HG03066 (cell line): ENCODE measurements at regions not wholly inside any gene's neighbourhood (a gene's known extent, or its start where the extent isn't known, plus 50 kb on each side); places are given as distances from the start of the nearest gene placed in this dataset.

Experiments
- ATAC-seq: cut with Tn5 transposase; IDR thresholded peaks from one replicate; pipeline ENCODE4 v1.9.1; 2021; ENCODE audit warnings: low read depth; ENCODE audit not compliant: unreplicated experiment

DNA sequence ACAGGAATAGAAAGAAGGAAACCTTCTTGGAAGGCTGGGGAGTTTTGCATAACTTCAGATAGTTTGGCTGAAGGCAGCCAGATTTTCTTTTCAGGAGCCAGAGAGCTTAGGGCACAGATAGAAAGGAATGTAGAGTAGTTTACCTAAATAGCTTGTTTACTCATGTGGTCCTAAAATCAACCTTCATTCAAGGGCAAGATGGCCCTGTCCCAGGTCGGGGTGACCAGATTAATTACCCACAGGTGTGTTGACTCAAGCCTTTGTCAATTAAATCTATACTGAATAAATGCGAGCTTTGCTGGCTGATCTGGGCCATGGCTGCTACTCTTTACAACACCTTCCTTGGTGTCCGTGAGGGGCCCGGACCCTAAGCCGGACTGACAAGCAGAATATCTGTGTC, 792.0 kb upstream of the MAN1A1 start:
- no peak for ATAC-seq

DNA sequence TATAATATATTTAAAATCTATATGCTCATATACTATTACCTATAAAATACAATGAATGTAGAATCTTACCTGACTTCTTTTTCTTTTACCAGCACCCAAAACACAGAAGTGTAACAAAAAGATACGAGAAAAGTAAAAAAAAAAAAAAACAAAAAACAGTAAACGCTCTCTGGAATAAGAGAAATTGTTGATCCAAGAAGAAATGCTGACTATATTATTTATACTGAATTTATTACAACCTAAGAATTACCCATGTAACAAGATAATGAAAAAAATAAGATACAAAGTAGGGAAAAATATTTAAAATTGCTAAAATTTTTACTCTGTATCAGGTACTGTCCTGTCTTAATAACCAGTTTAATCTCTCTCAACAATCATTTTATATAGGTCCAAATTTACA, 787.9 kb upstream of the MAN1A1 start:
- ATAC-seq = no peak

DNA sequence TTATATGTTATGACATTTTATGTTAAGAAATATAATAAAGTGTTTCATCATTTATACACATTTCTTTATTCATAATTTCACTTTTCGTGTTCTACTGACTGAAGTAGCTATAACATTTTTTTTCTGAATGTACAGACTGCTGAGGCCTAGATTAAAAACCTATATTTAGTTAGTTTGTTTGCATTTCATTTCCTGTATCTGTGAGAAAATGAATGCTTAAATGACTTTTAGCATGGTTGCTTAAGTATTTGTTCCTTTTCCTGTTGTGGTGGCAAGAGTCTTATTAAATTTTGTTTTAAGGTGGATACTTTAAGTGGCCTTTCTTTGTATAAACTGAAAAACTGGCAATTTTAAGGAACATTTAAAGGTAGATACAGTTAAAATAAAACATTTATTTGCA, 779.7 kb upstream of the MAN1A1 start:
- ATAC-seq = no peak

DNA sequence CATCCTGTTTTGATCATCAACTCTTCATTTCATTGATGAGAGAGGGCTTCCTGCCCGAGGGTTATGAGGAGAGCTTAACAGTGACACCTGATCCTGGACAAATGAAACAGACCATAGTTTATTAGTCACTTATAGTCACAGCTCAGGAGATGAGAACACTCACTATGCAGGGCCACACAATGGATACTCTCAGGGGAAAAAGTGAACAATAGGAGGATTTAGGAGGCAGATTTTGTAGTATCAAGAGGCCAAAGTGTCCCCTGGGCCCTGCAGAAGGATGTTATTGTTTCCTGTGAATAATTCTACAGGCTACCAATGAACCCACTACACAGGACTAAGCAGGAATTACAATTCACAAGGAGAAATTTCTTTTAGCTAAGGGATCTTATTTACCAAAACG, 772.8 kb upstream of the MAN1A1 start:
- ATAC-seq = no peak

DNA sequence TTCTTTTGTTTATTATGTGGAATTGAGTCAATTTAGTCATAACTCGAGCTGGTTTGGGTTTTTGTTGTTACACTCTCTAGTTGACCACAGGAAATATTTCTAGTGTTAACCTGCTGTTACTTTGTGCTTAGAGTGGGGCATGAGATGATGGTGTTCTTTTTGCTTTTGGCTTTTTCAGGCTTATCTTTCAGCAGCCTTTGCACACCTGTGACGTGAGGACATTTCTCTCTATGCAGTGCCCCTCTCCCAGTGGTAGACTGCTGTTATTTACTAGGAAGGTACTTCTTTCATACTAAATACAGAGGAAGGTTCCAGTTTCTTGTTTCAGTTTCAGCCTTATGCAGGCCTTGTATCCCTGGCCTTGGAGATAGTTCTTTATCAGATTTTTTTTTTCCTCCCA, 766.8 kb upstream of the MAN1A1 start:
- ATAC-seq = no peak

DNA sequence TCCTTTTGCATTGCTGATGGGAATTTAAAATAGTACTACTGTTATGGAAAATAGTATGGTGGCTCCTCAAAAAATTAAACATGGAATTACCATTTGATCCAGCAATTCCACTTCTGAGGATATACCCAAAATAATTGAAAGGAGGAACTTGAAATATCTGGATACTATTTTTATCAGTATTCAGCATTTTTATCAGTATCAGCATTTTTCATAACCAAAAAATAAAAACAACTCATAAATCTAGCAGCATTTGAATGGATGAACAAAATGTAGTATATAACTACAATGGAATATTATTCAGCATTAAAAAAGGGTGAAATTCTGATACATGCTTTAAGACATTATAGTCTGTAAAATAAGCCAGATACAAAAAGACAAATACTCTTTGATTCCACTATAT, 763.4 kb upstream of the MAN1A1 start:
- ATAC-seq = no peak

DNA sequence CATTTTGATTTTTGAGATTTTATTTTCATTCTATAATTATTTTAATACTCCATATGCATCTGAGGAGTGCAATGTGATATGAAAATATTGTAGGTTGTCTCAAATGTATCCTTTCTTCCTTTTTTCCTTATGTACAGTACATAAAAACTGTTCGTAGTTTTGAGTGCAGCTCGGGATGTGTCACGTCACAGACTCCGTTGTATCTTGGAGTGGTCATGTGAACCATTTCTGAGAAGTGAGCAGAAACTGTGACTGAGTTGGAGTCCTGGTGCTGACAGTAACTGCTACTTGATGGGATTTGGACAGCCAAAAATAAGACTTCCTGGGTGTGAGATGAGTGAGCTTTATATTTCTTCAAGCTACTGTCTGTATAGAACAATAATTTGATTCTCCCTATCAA, 761.4 kb upstream of the MAN1A1 start:
- ATAC-seq = no peak

DNA sequence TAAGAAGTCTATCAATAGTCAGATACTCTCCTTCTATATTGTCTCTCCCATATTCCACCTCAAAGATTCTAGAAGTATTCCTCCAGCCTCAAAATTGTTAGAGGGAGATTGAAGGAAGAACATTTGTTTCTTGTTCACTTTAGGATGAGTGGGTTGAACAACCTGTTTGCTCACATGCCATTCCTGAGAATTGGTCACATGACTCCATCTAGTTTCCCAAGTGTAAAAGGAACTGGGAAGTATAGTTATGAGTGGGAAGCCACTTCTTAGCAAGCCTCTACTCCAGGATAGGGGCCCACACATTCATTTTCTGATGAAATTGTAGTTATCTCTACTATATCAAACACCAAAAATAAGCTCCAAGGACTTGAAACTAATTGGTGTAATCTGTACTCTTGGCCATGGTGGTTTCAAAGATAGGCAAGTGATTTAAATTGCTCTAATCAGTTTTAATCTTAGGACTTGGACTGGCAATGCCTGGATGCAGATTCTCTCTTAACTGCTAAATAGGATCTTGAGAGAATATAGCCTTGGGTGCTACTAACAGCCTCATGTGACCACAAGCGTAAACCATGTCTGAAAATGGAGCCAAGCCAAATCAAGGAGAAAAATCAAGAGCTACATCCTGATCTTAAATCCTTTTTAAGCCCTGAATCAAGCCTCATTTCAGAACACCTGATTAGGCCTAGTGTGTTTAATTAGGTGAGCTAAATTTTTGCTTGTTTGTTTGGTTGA, 758.7 kb upstream of the MAN1A1 start:
- ATAC-seq = no peak

DNA sequence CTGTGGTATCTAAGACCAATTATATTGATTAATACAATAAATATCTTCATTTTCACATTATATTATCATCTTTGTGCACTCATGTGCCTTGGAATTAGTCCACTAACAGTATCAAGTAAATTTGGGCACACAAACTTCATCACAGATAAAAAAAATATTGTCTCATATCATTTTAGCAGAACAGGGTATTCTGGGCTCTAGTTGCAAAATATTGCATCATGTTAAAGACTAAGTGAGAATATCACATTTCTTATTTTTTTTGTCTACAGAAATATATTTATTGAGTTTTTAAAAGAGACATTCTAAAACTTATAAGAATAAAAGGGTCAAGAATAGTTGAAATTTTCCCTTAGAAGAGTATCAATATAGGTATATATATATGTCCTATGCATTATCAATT, 754.1 kb upstream of the MAN1A1 start:
- ATAC-seq = no peak

DNA sequence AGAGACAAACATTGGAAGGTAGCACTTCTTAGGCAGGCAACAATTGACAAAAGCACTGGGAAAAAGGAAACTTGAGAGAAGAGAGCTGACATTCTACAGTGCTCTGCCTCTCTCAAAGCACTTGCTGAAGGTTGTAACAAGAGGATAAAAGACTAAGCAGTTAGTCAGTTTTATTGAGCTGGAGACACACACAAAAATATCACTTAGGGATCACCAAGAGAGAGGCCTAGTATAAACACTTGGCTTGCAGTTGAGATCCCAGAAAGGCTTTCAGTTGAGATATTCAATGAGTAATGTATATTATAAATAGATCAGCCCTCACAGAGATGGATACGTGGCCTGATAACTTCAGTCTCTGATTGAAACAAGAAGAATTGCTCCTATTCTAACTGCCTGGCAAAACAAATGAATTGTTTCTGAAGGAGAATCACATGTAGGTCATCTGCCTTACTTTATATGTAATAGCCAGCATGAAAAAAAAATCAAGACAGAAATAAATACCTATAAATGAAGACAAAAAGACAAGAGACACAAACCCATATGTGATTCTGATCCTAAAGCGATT, 747.2 kb upstream of the MAN1A1 start:
- no peak for ATAC-seq

DNA sequence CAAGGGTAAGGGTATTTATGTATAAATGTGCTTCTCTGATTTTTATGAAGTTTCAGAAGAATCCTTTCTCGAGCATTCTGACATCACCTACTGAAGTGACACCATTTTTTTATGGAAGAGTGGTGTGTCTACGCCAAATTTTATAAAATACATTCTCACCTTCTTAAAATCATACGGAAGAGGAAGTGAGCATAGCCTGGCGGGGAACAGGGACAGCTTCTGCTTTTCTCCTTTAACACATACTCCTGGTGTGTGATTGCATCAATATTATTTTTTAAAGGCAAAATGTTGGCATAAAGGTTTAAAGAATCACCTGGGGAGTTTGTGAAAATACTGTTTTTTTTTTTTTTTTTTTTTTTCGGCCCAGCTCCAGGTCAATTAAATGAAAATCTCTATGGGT, 733.6 kb upstream of the MAN1A1 start:
- no peak for ATAC-seq

DNA sequence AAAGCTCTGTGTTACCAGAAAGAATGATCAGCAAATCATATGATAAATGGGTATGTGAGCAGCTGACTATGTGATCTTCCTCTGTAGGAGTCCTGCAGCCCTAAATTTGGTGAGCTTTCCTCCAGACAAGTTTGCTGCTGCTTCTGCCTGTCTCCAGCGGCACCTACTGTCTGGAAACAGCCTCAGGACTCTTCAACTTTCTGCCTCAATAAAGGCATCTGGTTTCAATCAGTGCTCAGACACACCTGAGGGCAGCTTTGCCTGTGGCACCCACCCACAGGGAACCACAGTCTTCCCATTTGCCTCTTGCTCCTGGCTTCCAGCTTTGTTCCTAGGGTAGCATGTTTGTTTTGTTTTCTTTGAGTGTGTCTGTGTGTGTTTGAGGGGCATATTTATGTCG, 727.9 kb upstream of the MAN1A1 start:
- no peak for ATAC-seq

DNA sequence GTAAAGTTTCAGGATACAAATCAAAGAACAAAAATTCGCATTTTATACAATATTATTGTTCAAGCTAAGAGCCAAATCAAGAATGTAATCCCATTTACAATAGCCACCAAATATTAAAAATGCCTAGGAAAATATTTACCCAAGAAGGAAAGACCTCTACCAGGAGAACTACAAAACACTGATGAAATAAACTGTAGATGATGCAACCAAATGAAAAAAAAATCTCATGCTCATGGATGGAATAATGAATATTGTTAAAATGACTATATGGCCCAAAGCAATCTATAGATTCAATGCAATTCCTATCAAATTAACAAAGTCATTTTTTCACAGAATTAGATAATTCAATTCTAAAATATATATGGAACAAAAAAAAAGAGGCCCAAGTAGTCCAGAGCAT, 708.8 kb upstream of the MAN1A1 start:
- ATAC-seq = no peak

DNA sequence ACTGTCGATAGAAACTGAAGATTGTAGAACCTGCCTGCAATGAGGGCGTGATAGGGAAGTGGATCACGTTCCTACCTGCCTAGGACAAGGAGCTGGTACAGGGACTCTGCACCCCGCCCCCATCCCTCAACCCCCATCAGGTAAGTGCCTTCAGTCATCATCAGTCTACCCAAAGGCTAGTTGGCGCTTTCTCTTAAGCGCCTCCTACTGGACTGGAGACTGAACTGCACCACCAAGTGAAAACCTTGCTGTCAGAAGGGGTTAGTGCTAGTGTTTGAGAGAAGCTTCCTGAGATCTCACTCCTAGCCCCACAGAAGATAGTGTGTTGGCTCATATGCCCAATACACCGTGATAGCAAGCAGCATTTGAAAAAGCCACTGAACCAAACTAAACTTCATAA, 706.5 kb upstream of the MAN1A1 start:
- ATAC-seq = no peak

DNA sequence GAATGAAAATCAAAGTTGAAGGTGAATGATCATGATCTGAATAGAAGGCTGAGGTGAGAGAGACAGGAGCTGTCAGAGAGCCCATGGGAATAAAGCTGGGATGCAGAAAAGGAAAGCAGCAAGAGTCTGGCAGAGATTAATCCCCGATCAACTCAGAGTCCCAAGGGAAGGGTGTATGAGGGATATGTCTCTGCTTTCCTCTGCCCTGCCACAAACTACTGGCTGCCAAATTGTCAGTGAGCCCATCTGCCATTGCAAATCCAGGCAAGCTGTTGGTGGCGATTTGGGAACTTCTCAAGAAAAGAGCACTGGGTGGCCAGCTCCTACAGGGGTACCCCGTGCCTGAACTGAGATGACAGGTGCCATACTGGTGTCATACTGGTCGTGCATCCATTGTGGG, 705.5 kb upstream of the MAN1A1 start:
- no peak for ATAC-seq

DNA sequence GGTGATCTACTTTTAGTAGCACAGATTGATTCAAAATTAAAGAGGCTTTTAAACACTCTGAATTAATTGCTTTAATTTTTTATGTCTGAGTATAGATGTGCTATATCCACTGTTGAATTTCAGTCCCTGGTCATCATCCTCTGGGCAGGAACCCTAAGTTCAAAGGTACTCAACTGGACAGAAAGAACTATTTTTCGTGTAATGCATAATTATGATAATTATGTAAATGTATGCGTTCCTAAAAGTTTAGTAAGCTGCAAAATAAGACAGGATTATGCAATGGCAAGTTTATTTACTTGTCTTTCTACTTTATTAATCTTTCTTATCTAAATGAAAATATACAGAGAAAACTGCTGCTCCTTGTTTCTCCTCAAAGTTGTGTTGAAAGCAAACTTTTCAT, 690.1 kb upstream of the MAN1A1 start:
- no peak for ATAC-seq

DNA sequence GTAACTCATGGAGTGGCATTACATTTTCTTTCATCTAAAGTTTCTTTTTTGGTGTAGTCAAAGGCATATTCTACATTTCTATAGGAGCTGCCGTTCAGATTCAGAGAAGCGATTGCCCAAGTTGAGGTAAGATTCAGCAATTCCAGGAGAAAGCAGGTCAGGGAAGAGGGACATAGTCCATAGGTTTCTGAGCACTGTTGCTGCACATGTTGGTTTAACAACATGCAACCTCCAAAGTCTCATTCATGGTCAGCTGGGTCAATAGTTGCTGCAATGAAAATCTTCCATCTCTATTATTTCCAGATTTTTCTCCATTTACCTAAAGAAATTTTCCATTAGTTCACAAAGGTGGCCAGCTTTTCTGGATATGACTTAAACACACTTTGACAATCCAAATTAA, 682.3 kb upstream of the MAN1A1 start:
- ATAC-seq = no peak

DNA sequence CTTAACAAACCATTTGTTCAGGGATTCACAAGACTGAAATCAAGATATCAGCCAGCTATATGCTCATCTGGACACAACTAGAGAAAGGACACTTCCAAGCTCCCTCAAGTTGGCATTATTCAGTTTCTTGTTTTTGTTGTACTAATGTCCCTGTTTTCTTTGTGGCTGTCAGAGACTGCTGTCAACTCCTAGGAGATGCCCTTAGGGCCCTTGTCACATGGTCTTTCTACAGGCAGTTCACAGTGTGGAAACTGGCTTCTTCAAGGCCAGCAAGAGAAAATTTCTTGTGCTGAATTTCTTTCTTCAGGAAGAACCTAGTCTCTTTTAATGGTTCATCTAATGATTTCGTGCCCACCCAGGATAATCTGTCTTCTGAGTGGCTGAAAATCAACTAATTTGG, 677.2 kb upstream of the MAN1A1 start:
- no peak for ATAC-seq

DNA sequence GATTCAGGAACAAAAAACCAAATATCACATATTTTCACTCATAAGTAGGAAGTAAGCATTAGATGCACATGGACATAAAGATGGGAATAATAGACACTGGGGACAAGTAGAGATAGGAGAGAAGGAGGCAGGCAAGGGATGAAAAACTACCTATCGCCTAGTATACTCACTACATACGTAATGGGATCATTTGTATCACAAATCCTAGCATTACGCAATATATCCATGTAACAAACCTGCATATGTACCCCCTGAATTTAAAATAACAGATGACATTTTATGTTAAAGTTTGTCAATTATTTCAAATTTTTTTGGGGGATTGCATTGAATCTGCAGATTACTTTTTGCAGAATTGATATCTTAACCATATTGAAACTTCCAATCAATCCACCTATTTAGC, 660.5 kb upstream of the MAN1A1 start:
- ATAC-seq = no peak

DNA sequence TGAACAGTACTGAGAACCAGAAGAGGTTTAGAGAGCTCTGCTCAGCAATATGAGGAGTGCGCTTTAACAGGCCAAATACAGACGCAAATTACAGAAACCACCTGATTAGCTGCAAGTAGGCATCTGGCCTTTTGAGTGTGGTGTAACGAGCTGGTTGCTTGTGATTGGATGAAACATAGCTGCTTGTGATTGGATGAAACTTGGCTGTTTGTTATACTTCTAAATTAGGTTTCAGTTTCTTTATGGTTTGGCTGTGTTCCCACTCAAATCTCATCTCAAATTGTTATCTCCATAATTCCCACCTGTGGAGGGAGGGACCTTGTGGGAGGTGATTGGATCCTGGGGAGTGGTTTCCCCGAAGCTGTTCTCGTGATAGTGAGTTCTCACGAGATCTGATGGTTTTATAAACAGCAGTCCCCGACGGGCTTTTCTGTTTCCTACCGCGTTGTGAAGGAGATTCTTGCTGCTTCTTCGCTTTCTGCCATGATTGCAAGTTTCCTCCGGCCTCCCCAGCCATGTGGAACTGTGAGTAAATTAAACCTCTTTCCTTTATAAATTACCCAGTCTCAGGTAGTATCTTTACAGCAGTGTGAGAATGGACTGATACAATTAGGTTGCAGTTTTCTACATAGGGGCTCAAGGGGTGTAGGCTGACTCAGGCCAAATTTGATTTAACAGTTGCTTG, 655.9 kb upstream of the MAN1A1 start:
- no peak for ATAC-seq

DNA sequence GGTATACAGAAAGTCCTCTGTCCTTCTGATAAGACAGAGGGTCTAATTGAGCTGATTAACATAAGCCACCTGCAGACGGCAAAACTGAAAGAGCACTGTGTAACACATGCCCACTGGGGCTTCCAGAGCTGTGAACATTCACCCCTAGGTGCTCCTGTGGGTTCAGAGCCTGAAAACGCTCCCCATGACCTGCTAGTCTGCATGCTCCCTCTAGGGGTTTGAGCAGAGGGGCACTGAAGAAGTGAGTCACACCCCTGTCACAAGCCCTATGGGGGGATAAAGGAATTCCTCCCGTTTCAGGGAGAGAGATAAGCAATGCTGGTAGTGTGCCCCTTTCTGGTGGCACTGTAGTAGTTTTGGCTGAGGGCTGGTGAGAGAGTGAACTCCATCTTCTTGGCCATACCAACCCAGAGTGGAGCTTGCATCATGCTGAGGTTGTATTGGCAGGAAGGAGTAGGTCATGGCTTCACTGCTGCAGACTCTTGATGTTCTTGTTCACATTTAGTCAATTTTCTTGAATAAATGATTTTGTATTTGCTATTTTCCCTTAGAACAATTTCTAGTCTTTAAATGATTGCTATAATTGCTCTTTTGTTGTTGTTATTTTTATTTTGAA, 637.5 kb upstream of the MAN1A1 start:
- no peak for ATAC-seq
